GM23338 (cell line): ENCODE measurements at regions not wholly inside any gene's neighbourhood (a gene's known extent, or its start where the extent isn't known, plus 50 kb on each side); places are given as distances from the start of the nearest gene placed in this dataset.

ENCODE experiments used
- ATAC-seq: fragments of 200-7000 bp; cut with Tn5 transposase; 3 replicates; pipeline ENCODE4 v1.9.1; 2020
- DNase-seq: peaks from one replicate; pipeline ENCODE4 v3.0.0-alpha.2; 2015; ENCODE audit warnings: low spot score
- H2AFZ ChIP-seq: fragments of 200-600 bp; sonication (generic); 2 replicates; pipeline ENCODE4 v1.8.0; 2016; ENCODE audit warnings: antibody characterized with exemption, mild to moderate bottlenecking, moderate library complexity
- H3F3A ChIP-seq: fragments of 200-600 bp; sonication (generic); replicated peaks from 2 replicates; pipeline ENCODE4 v1.8.0; 2017; ENCODE audit warnings: antibody characterized with exemption, mixed run types, low read depth
- H3K27ac ChIP-seq: fragments of 200-600 bp; sonication (generic); 2 replicates; pipeline ENCODE4 v1.6.1; 2016; ENCODE audit warnings: low read depth
- H3K27me3 ChIP-seq: fragments of 200-600 bp; sonication (generic); 2 replicates; pipeline ENCODE4 v1.8.0; 2016; ENCODE audit warnings: mild to moderate bottlenecking, mixed run types, moderate library complexity; ENCODE audit not compliant: insufficient read depth
- H3K36me3 ChIP-seq: fragments of 200-600 bp; sonication (generic); 2 replicates; pipeline ENCODE4 v1.8.0; 2016; ENCODE audit warnings: mild to moderate bottlenecking; ENCODE audit not compliant: insufficient read depth
- H3K4me1 ChIP-seq: fragments of 200-600 bp; sonication (generic); 2 replicates; pipeline ENCODE4 v1.8.0; 2016; ENCODE audit warnings: mild to moderate bottlenecking, moderate library complexity; ENCODE audit not compliant: insufficient read depth
- H3K4me2 ChIP-seq: fragments of 200-600 bp; sonication (generic); 2 replicates; pipeline ENCODE4 v1.7.1; 2017; ENCODE audit warnings: mixed run types
- H3K4me3 ChIP-seq: fragments of 200-600 bp; sonication (generic); 2 replicates; pipeline ENCODE4 v1.6.1; 2016; ENCODE audit warnings: mixed run types
- H3K79me2 ChIP-seq: fragments of 200-600 bp; sonication (generic); replicated peaks from 2 replicates; pipeline ENCODE4 v1.8.0; 2017; ENCODE audit warnings: mild to moderate bottlenecking; ENCODE audit not compliant: insufficient read depth
- H3K9me2 ChIP-seq: fragments of 200-600 bp; sonication (generic); 2 replicates; pipeline ENCODE4 v1.8.0; 2017; ENCODE audit not compliant: insufficient read depth
- H4K20me1 ChIP-seq: fragments of 200-600 bp; sonication (generic); replicated peaks from 2 replicates; pipeline ENCODE4 v1.8.0; 2017; ENCODE audit warnings: mild to moderate bottlenecking; ENCODE audit not compliant: insufficient read depth
- H3K27ac Mint-ChIP-seq: 2 replicates; pipeline ENCODE4 v1.8.0; 2020; ENCODE audit warnings: inconsistent platforms, mild to moderate bottlenecking, moderate library complexity, mixed read lengths
- H3K27me3 Mint-ChIP-seq: 3 replicates; pipeline ENCODE4 v1.8.0; 2022; ENCODE audit warnings: low read depth, mild to moderate bottlenecking, moderate library complexity, mixed read lengths, inconsistent platforms; ENCODE audit not compliant: insufficient read depth, poor library complexity
- H3K36me3 Mint-ChIP-seq: 3 replicates; pipeline ENCODE4 v1.8.0; 2021; ENCODE audit warnings: low read depth, mild to moderate bottlenecking, inconsistent platforms, moderate library complexity, mixed read lengths
- H3K4me1 Mint-ChIP-seq: 3 replicates; pipeline ENCODE4 v1.8.0; 2020; ENCODE audit warnings: mild to moderate bottlenecking, inconsistent platforms, mixed read lengths
- H3K4me3 Mint-ChIP-seq: 3 replicates; pipeline ENCODE4 v1.8.0; 2021; ENCODE audit warnings: moderate library complexity, mild to moderate bottlenecking, inconsistent platforms, mixed read lengths
- H3K9me3 Mint-ChIP-seq: 3 replicates; pipeline ENCODE4 v1.8.0; 2020; ENCODE audit warnings: moderate library complexity, mild to moderate bottlenecking, inconsistent platforms, mixed read lengths
- CREB1 ChIP-seq: fragments of 250-450 bp; sonication (Bioruptor Pico); IDR thresholded peaks from 2 replicates; pipeline ENCODE4 v1.5.0; 2020; ENCODE audit warnings: low read depth, mild to moderate bottlenecking, moderate library complexity
- EZH2 ChIP-seq: fragments of 200-600 bp; sonication (generic); IDR thresholded peaks from one replicate; pipeline ENCODE4 v1.8.0; 2017; ENCODE audit warnings: antibody characterized with exemption, mild to moderate bottlenecking, low read depth; ENCODE audit not compliant: unreplicated experiment
- EZH2phosphoT487 ChIP-seq: fragments of 200-600 bp; sonication (generic); IDR thresholded peaks from one replicate; pipeline ENCODE4 v1.8.1; 2018; ENCODE audit warnings: antibody characterized with exemption; ENCODE audit not compliant: unreplicated experiment
- JUNB ChIP-seq: IDR thresholded peaks from one replicate; pipeline ENCODE4 v1.6.1; 2016; ENCODE audit warnings: antibody characterized with exemption; ENCODE audit not compliant: unreplicated experiment
- NANOG ChIP-seq: IDR thresholded peaks from 2 replicates; pipeline ENCODE4 v1.6.1; 2016; ENCODE audit warnings: antibody characterized with exemption, borderline replicate concordance
- POLR2AphosphoS5 ChIP-seq: IDR thresholded peaks from 2 replicates; pipeline ENCODE4 v1.6.1; 2016; ENCODE audit warnings: antibody characterized with exemption, low read depth
- STAT1 ChIP-seq: IDR thresholded peaks from one replicate; pipeline ENCODE4 v1.6.1; 2016; ENCODE audit warnings: antibody characterized with exemption; ENCODE audit not compliant: unreplicated experiment
- ZNF114 ChIP-seq: fragments of 250-450 bp; sonication (Bioruptor Pico); IDR thresholded peaks from 2 replicates; pipeline ENCODE4 v1.5.0; 2020; ENCODE audit warnings: mild to moderate bottlenecking, moderate library complexity
- ZNF331 ChIP-seq: fragments of 250-450 bp; sonication (Bioruptor Pico); IDR thresholded peaks from 2 replicates; pipeline ENCODE4 v1.5.0; 2020; ENCODE audit warnings: low read depth, mild to moderate bottlenecking, moderate library complexity
- ZNF462 ChIP-seq: fragments of 250-450 bp; sonication (Bioruptor Pico); IDR thresholded peaks from 2 replicates; pipeline ENCODE4 v1.5.0; 2020; ENCODE audit warnings: mild to moderate bottlenecking, moderate library complexity
- TF ChIP-seq, protein P1 (sequence below): IDR thresholded peaks from one replicate; pipeline ENCODE4 v1.6.1; 2018; ENCODE audit warnings: antibody characterized with exemption; ENCODE audit not compliant: unreplicated experiment
- TF ChIP-seq, protein P2 (sequence below): IDR thresholded peaks from 2 replicates; pipeline ENCODE4 v1.6.1; 2016; ENCODE audit warnings: antibody characterized with exemption
- TF ChIP-seq, protein P3 (sequence below), 2 experiments: fragments of 200-600 bp in 1 of 2; sonication (generic) in 1 of 2; conservative IDR thresholded peaks; 2 replicates each; pipeline versions ENCODE4 v1.5.1 to v1.6.1; 2016 to 2017; ENCODE audit warnings: antibody characterized with exemption in 2 of 2, low read depth in 2 of 2, mild to moderate bottlenecking in 2 of 2, moderate library complexity in 1 of 2

DNA sequence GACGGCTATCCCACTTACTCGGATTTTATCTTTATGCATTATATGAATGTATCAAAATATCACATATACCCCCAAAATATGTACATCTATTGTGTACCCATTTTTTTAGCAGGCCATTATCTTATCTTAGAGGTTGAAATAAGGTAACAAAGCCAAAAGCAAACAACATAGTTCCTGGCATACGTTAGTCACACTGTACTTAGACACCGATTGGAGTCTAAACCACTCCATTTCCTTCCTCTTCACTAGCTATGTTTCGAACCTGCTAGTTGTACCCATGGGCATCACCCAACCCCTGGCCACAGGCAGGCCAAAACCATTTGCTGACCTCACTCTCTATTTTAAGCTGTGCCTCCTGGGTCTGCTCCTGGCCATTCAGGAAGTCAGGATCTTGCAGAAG, 66.3 kb downstream of the GRIN2B start:
- Histone ChIP-seq H3K4me3 (no peak overlapping the region), H3K4me1 (no peaks in the 10 kb centered on the region), H2AFZ (no peak overlapping the region), H3K9me2 (no peaks in the 10 kb centered on the region), H3K36me3 (no peaks in the 10 kb centered on the region), H3F3A (no peaks in the 10 kb centered on the region), H3K27me3 (no peaks in the 10 kb centered on the region), H3K27ac (no peak overlapping the region), H3K4me2 (no peak overlapping the region), H4K20me1 (peaks cover 1% of the 10 kb centered on the region; the same call in 1 of the 2 replicates), H3K79me2 (no peaks in the 10 kb centered on the region)
- no peak for ATAC-seq
- Mint-ChIP-seq H3K36me3 (no peaks in the 10 kb centered on the region), H3K27ac (no peak overlapping the region), H3K4me1 (no peaks in the 10 kb centered on the region; the same call in 2 of the 3 replicates), H3K27me3 (no peaks in the 10 kb centered on the region), H3K9me3 (no peaks in the 10 kb centered on the region), H3K4me3 (no peak overlapping the region)
- TF ChIP-seq ZNF331 (CRISPR knock-in tag), result no peak
- TF ChIP-seq, protein P1, sequence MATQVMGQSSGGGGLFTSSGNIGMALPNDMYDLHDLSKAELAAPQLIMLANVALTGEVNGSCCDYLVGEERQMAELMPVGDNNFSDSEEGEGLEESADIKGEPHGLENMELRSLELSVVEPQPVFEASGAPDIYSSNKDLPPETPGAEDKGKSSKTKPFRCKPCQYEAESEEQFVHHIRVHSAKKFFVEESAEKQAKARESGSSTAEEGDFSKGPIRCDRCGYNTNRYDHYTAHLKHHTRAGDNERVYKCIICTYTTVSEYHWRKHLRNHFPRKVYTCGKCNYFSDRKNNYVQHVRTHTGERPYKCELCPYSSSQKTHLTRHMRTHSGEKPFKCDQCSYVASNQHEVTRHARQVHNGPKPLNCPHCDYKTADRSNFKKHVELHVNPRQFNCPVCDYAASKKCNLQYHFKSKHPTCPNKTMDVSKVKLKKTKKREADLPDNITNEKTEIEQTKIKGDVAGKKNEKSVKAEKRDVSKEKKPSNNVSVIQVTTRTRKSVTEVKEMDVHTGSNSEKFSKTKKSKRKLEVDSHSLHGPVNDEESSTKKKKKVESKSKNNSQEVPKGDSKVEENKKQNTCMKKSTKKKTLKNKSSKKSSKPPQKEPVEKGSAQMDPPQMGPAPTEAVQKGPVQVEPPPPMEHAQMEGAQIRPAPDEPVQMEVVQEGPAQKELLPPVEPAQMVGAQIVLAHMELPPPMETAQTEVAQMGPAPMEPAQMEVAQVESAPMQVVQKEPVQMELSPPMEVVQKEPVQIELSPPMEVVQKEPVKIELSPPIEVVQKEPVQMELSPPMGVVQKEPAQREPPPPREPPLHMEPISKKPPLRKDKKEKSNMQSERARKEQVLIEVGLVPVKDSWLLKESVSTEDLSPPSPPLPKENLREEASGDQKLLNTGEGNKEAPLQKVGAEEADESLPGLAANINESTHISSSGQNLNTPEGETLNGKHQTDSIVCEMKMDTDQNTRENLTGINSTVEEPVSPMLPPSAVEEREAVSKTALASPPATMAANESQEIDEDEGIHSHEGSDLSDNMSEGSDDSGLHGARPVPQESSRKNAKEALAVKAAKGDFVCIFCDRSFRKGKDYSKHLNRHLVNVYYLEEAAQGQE, result no peak
- TF ChIP-seq STAT1, result no peak
- TF ChIP-seq ZNF462 (CRISPR knock-in tag), result no peak
- no peak for TF ChIP-seq JUNB
- no peak for TF ChIP-seq CREB1 (CRISPR knock-in tag)
- TF ChIP-seq, protein P2, sequence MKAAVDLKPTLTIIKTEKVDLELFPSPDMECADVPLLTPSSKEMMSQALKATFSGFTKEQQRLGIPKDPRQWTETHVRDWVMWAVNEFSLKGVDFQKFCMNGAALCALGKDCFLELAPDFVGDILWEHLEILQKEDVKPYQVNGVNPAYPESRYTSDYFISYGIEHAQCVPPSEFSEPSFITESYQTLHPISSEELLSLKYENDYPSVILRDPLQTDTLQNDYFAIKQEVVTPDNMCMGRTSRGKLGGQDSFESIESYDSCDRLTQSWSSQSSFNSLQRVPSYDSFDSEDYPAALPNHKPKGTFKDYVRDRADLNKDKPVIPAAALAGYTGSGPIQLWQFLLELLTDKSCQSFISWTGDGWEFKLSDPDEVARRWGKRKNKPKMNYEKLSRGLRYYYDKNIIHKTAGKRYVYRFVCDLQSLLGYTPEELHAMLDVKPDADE, result no peak
- TF ChIP-seq NANOG, result no peak
- no peak for TF ChIP-seq EZH2
- no peak for TF ChIP-seq EZH2phosphoT487
- TF ChIP-seq, protein P3, sequence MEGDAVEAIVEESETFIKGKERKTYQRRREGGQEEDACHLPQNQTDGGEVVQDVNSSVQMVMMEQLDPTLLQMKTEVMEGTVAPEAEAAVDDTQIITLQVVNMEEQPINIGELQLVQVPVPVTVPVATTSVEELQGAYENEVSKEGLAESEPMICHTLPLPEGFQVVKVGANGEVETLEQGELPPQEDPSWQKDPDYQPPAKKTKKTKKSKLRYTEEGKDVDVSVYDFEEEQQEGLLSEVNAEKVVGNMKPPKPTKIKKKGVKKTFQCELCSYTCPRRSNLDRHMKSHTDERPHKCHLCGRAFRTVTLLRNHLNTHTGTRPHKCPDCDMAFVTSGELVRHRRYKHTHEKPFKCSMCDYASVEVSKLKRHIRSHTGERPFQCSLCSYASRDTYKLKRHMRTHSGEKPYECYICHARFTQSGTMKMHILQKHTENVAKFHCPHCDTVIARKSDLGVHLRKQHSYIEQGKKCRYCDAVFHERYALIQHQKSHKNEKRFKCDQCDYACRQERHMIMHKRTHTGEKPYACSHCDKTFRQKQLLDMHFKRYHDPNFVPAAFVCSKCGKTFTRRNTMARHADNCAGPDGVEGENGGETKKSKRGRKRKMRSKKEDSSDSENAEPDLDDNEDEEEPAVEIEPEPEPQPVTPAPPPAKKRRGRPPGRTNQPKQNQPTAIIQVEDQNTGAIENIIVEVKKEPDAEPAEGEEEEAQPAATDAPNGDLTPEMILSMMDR (conservative IDR thresholded peaks at IDR 0.05; ENCODE audit: low read depth in 2 of 2), result no peak
- TF ChIP-seq ZNF114, result no peak
- no peak for TF ChIP-seq POLR2AphosphoS5
- no peak for DNase-seq
